SU-DHL-6 (cell line): ENCODE measurements at regions not wholly inside any gene's neighbourhood (a gene's known extent, or its start where the extent isn't known, plus 50 kb on each side); places are given as distances from the start of the nearest gene placed in this dataset.

ENCODE experiments used
- EZH2phosphoT487 ChIP-seq: fragments of 200-600 bp; sonication (generic), shearing (Covaris generic); conservative IDR thresholded peaks from 2 replicates; pipeline ENCODE4 v1.6.1; 2018; ENCODE audit warnings: mild to moderate bottlenecking, antibody characterized with exemption, low read length, moderate library complexity, mixed read lengths
- TF ChIP-seq, protein P1 (sequence below): fragments of 200-600 bp; sonication (generic); IDR thresholded peaks from one replicate; pipeline ENCODE4 v1.5.1; 2017; ENCODE audit warnings: antibody characterized with exemption, mild to moderate bottlenecking, low read length, moderate library complexity; ENCODE audit not compliant: insufficient read depth, poor library complexity, severe bottlenecking

DNA sequence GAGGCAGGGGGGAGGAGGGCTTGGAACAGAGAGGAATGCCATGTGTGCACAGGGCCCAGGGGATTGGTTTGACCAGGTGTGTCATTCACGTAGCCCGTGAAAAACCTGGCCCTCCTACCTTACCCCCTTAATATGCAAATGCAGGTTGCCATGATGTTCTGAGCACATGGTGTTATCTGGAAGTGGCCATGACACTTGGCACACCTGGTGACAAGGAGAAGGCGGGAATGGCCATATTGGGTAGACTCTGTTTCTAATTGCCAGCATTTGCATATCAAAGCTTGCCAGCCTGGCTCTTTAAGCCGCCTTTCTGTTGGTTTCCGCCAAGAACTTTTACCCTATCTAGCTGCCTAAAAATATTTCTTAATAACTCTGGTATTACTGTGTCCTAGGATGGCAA, 202.1 kb upstream of the DPH6 start:
- TF ChIP-seq, protein P1, sequence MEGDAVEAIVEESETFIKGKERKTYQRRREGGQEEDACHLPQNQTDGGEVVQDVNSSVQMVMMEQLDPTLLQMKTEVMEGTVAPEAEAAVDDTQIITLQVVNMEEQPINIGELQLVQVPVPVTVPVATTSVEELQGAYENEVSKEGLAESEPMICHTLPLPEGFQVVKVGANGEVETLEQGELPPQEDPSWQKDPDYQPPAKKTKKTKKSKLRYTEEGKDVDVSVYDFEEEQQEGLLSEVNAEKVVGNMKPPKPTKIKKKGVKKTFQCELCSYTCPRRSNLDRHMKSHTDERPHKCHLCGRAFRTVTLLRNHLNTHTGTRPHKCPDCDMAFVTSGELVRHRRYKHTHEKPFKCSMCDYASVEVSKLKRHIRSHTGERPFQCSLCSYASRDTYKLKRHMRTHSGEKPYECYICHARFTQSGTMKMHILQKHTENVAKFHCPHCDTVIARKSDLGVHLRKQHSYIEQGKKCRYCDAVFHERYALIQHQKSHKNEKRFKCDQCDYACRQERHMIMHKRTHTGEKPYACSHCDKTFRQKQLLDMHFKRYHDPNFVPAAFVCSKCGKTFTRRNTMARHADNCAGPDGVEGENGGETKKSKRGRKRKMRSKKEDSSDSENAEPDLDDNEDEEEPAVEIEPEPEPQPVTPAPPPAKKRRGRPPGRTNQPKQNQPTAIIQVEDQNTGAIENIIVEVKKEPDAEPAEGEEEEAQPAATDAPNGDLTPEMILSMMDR, result no peak
- no peak for TF ChIP-seq EZH2phosphoT487
